NCI-H2227 treated with DMSO at 0.1 percent for 48 hours (cell line): ENCODE measurements at regions not wholly inside any gene's neighbourhood (a gene's known extent, or its start where the extent isn't known, plus 50 kb on each side); places are given as distances from the start of the nearest gene placed in this dataset.
"Not testable (repeated sequence)": the region's sequence is repeated elsewhere in the genome, so short reads cannot be mapped to it uniquely, and the experiment has no call there.

ENCODE experiments used
- DNase-seq: peaks from one replicate; lab custom pipeline; 2025; lab: John Stamatoyannopoulos, UW

GRCh38 chr6:9307786-9308185 is 872.4 kb upstream of the SLC35B3 start:
- DNase-seq: no peak

- DNase-seq: no peak
Observed at GRCh38 chr6:9307187-9307586, 871.8 kb upstream of the SLC35B3 start.

GRCh38 chr6:9295644-9296043 is 860.3 kb upstream of the SLC35B3 start:
- DNase-seq: no peak

GRCh38 chr6:9292975-9293374 is 857.6 kb upstream of the SLC35B3 start:
- DNase-seq: no peak

GRCh38 chr6:9290342-9290741 is 855.0 kb upstream of the SLC35B3 start:
- not testable (repeated sequence) for DNase-seq

- no peak for DNase-seq
Observed at GRCh38 chr6:9272671-9273070, 837.3 kb upstream of the SLC35B3 start.

- DNase-seq: no peak
Observed at GRCh38 chr6:9266741-9267140, 831.4 kb upstream of the SLC35B3 start.

- DNase-seq: no peak
Observed at GRCh38 chr6:9257215-9257614, 821.9 kb upstream of the SLC35B3 start.

- no peak for DNase-seq
Observed at GRCh38 chr6:9254251-9254650, 818.9 kb upstream of the SLC35B3 start.

GRCh38 chr6:9252799-9253198 is 817.5 kb upstream of the SLC35B3 start:
- no peak for DNase-seq

GRCh38 chr6:9250852-9251251 is 815.5 kb upstream of the SLC35B3 start:
- peak; percentile 50 for DNase-seq

- DNase-seq: no peak
Observed at GRCh38 chr6:9248133-9248532, 812.8 kb upstream of the SLC35B3 start.

GRCh38 chr6:9240861-9241260 is 805.5 kb upstream of the SLC35B3 start:
- no peak for DNase-seq

GRCh38 chr6:9236443-9236842 is 801.1 kb upstream of the SLC35B3 start:
- no peak for DNase-seq

- no peak for DNase-seq
Observed at GRCh38 chr6:9233686-9234085, 798.3 kb upstream of the SLC35B3 start.

- no peak for DNase-seq
Observed at GRCh38 chr6:9233226-9233625, 797.9 kb upstream of the SLC35B3 start.

- DNase-seq: no peak
Observed at GRCh38 chr6:9225441-9225871, 790.1 kb upstream of the SLC35B3 start.

GRCh38 chr6:9224539-9224938 is 789.2 kb upstream of the SLC35B3 start:
- DNase-seq: no peak

GRCh38 chr6:9213717-9214116 is 778.4 kb upstream of the SLC35B3 start:
- DNase-seq: not testable (repeated sequence)

- DNase-seq: no peak
Observed at GRCh38 chr6:9208966-9209365, 773.6 kb upstream of the SLC35B3 start.

- DNase-seq: no peak
Observed at GRCh38 chr6:9205645-9206044, 770.3 kb upstream of the SLC35B3 start.

GRCh38 chr6:9204171-9204570 is 768.8 kb upstream of the SLC35B3 start:
- no peak for DNase-seq

GRCh38 chr6:9200712-9201111 is 765.4 kb upstream of the SLC35B3 start:
- no peak for DNase-seq

GRCh38 chr6:9197726-9198125 is 762.4 kb upstream of the SLC35B3 start:
- no peak for DNase-seq

- no peak for DNase-seq
Observed at GRCh38 chr6:9195322-9195721, 760.0 kb upstream of the SLC35B3 start.
